ENCODE measurements at regions not wholly inside any gene's neighbourhood (a gene's known extent, or its start where the extent isn't known, plus 50 kb on each side); places are given as distances from the start of the nearest gene placed in this dataset.

DNA sequence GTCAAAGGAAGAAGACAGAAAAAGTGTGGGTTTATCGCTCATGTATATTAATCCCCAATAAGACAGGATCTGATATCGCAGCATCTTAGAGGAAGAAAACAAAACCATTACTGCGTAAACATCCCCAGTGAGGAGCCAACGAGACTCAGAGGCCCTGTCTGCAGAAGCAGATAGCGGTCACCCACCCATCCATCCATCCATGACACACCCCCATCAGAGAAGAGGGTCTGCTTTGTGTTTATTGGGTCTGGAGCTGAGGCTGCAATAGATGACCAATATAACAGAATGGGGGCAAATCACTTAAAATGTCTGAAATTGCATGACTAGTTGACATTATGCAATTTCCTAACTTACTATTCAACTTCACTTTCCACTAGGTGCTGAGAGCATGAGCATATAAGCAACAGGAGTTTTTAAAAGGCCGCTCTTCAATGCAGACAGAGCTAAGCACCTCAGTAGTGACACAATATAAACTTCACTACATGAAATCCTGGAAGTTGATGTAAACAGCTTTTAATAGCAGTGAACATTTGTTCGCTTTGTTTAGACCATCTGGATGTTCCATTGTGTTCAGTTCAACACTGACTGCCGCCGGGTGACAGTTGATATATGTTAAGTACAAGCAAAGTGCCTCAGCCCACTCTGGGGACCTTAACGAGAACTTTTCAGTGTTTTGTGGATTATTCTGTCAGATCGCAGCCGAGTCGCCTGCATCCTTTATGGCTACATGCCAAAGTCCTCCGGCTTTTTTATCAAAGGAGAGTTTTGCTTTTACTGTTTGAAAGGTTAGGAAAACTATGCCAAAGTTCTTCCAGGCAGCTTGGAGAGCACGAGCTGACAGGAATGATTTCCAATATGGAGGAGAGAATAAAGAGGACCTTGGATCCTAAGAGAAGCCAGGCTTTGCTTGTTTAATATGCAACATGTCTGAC lies 167.5 kb downstream of the ZNF281 start:
- peaks cover 4% of the 10 kb centered on the region for H3K4me1 ChIP-seq (ENCODE audit: control insufficient read depth, low read depth, low read length)
- H3K9ac ChIP-seq (ENCODE audit: low read length) = no peak overlapping the region
- H3K9me3 ChIP-seq (ENCODE audit: control insufficient read depth, low read depth, low read length) = no peaks in the 10 kb centered on the region
- H3K27ac ChIP-seq (ENCODE audit: low read length) = no peak overlapping the region
- H3K4me3 ChIP-seq (ENCODE audit: low read length) = no peak overlapping the region
- no peaks in the 10 kb centered on the region for H3K27me3 ChIP-seq (ENCODE audit: control insufficient read depth, insufficient read depth, low read length)
- no peaks in the 10 kb centered on the region for H3K36me3 ChIP-seq (ENCODE audit: control insufficient read depth, low read depth, low read length)

DNA sequence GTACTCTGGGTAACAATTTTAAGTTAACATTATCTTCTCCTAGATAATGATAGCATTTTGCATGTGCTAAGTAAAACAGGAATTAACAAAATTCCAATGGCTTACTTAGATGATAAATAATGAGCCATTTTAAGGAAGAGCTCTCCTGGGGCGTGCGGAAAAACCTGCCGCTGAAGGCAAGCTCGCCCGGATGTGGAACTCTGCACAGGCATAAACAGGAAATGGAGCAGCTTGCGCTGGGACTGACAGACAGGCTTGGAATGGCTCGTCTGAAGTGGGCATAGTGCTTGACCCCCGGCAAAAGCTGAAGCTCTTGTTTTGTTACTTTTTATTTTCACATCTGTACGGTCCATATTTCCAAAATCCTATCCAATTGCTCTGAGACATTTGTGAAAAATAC lies 169.2 kb downstream of the ZNF281 start:
- Histone ChIP-seq H3K9me3 (ENCODE audit: control insufficient read depth, low read depth, low read length) (no peaks in the 10 kb centered on the region), H3K9ac (ENCODE audit: low read length) (no peak overlapping the region), H3K4me3 (ENCODE audit: low read length) (no peak overlapping the region), H3K27me3 (ENCODE audit: control insufficient read depth, insufficient read depth, low read length) (no peaks in the 10 kb centered on the region), H3K27ac (ENCODE audit: low read length) (no peak overlapping the region), H3K4me1 (ENCODE audit: control insufficient read depth, low read depth, low read length) (peaks cover 4% of the 10 kb centered on the region), H3K36me3 (ENCODE audit: control insufficient read depth, low read depth, low read length) (no peaks in the 10 kb centered on the region)

DNA sequence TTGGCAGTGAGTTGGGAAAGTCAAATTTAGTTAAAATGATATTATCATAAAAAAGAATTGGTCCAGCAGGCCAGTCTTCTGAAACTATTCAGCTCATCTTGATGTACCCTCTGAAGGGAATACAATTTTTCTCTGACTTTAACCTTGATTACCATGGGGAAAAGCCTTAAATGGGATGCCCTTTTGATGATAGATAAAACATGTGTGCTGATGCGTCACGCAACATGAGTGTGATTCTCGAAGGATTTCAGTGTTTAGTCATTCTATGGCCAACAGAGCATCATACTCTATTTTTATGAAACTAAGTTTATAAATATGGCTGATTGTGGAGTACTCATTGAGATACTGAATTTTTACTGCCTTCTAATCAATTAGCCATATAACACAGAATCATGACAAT lies 171.5 kb downstream of the ZNF281 start:
- Histone ChIP-seq H3K9ac (ENCODE audit: low read length) (no peak overlapping the region), H3K4me3 (ENCODE audit: low read length) (no peak overlapping the region), H3K4me1 (ENCODE audit: control insufficient read depth, low read depth, low read length) (peaks cover 4% of the 10 kb centered on the region), H3K9me3 (ENCODE audit: control insufficient read depth, low read depth, low read length) (no peaks in the 10 kb centered on the region), H3K27me3 (ENCODE audit: control insufficient read depth, insufficient read depth, low read length) (no peaks in the 10 kb centered on the region), H3K36me3 (ENCODE audit: control insufficient read depth, low read depth, low read length) (no peaks in the 10 kb centered on the region), H3K27ac (ENCODE audit: low read length) (no peak overlapping the region)

DNA sequence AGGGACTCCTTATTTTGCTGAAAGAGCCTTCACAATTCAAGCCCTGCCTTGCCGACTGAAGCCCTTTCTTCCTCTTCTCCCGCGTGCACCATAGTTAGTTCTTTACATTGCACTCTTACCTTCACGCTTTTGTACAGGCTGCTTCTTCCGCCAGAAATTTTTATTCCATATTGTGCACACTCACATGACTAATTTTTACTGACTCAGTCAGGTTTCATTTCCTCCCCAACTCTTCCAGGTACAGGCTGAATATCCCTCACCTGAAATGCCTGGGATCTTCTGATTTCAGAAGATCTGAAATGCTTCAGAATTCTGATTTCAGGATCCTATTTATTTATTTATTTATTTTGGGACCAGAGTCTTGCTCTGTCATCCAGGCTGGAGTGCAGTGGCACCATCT lies 172.8 kb downstream of the ZNF281 start:
- no peaks in the 10 kb centered on the region for H3K9me3 ChIP-seq (ENCODE audit: control insufficient read depth, low read depth, low read length)
- H3K4me1 ChIP-seq (ENCODE audit: control insufficient read depth, low read depth, low read length) = no peaks in the 10 kb centered on the region
- H3K9ac ChIP-seq (ENCODE audit: low read length) = no peak overlapping the region
- H3K36me3 ChIP-seq (ENCODE audit: control insufficient read depth, low read depth, low read length) = no peaks in the 10 kb centered on the region
- no peak overlapping the region for H3K4me3 ChIP-seq (ENCODE audit: low read length)
- no peak overlapping the region for H3K27ac ChIP-seq (ENCODE audit: low read length)
- H3K27me3 ChIP-seq (ENCODE audit: control insufficient read depth, insufficient read depth, low read length) = no peaks in the 10 kb centered on the region

DNA sequence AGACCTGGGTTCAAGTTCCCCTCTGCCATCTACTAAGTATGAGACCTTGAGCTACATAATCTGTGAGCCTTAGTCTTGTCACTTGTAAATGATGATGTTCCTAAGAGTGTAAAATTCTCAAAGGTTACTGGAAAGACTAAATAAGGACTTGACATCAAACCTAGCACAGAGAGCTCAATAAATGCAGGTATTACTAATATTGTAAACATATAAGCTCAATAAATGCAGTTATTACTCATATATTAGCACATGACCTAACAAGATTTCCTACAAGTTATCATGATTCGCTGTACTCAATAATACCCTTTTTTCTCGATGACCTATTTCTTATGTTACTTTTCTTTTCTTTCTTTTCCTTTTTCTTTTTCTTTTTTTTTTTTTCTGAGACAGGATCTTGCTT lies 174.9 kb downstream of the ZNF281 start:
- H3K4me1 ChIP-seq (ENCODE audit: control insufficient read depth, low read depth, low read length) = no peaks in the 10 kb centered on the region
- H3K27ac ChIP-seq (ENCODE audit: low read length) = no peak overlapping the region
- no peak overlapping the region for H3K9ac ChIP-seq (ENCODE audit: low read length)
- H3K36me3 ChIP-seq (ENCODE audit: control insufficient read depth, low read depth, low read length) = no peaks in the 10 kb centered on the region
- H3K4me3 ChIP-seq (ENCODE audit: low read length) = no peak overlapping the region
- no peaks in the 10 kb centered on the region for H3K27me3 ChIP-seq (ENCODE audit: control insufficient read depth, insufficient read depth, low read length)
- no peaks in the 10 kb centered on the region for H3K9me3 ChIP-seq (ENCODE audit: control insufficient read depth, low read depth, low read length)

DNA sequence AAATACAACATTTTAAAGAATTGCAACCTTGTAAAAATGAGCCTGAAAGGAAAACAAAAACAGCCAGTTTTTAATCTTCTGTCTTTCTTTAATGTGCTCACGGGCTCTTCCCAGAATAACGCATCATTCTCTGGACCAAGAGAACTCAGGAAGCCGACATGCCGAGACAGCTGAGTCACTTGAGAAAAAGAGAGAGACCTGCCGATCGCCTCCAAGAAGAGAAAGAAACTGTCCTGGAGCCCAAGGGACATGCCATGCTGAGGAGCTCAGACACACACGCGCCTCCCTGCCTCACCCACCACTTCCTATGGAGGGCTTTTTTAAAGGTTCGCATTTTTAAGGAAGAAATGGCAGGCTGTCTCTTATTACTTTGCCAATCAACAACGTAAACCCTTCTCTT lies 176.4 kb downstream of the ZNF281 start:
- Histone ChIP-seq H3K27ac (ENCODE audit: low read length) (no peak overlapping the region), H3K36me3 (ENCODE audit: control insufficient read depth, low read depth, low read length) (no peaks in the 10 kb centered on the region), H3K9me3 (ENCODE audit: control insufficient read depth, low read depth, low read length) (no peaks in the 10 kb centered on the region), H3K27me3 (ENCODE audit: control insufficient read depth, insufficient read depth, low read length) (no peaks in the 10 kb centered on the region), H3K4me3 (ENCODE audit: low read length) (no peak overlapping the region), H3K9ac (ENCODE audit: low read length) (no peak overlapping the region), H3K4me1 (ENCODE audit: control insufficient read depth, low read depth, low read length) (no peaks in the 10 kb centered on the region)

DNA sequence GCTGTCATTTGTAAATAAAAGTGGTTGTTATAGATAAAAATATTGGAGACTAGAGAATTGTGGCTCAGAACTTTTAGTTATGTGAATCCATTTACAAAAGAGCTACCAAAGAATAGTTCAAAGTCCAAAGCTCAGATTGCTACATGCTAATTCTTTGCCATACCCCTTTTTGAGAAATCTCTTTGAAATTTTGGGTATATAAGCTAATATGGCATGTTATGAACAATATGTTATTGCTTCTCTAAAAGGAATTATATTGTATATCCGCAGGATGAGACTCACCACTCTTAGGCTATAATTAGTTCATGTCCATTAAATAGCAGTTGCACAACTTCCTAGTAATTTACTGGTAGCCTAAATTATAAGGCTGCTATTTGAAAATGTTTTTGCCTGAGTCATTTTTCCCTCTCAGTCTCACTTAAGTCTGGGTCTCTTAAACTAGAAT lies 178.0 kb downstream of the ZNF281 start:
- no peaks in the 10 kb centered on the region for H3K9me3 ChIP-seq (ENCODE audit: control insufficient read depth, low read depth, low read length)
- no peaks in the 10 kb centered on the region for H3K36me3 ChIP-seq (ENCODE audit: control insufficient read depth, low read depth, low read length)
- H3K27me3 ChIP-seq (ENCODE audit: control insufficient read depth, insufficient read depth, low read length) = no peaks in the 10 kb centered on the region
- H3K4me1 ChIP-seq (ENCODE audit: control insufficient read depth, low read depth, low read length) = peaks cover 14% of the 10 kb centered on the region
- no peak overlapping the region for H3K9ac ChIP-seq (ENCODE audit: low read length)
- H3K27ac ChIP-seq (ENCODE audit: low read length) = no peak overlapping the region
- H3K4me3 ChIP-seq (ENCODE audit: low read length) = no peak overlapping the region

DNA sequence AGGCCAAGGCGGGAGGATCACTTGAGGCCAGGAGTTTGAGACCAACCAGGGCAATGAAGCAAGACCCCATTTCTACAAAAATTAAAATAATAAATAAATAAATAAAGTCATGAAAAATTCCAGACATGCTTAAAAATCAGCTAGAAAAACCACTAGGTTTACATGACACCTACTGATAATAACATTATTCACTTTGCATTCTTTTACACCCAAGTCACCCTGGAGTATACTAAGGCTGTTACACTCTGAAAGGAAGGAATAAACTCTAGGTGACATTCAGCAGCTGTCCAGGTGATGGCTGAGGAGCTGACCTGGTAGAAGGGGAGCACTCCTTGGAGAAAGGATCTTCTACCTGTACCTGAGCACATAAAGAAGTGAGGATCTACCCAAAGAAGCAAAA lies 179.2 kb downstream of the ZNF281 start:
- no peaks in the 10 kb centered on the region for H3K9me3 ChIP-seq (ENCODE audit: control insufficient read depth, low read depth, low read length)
- H3K36me3 ChIP-seq (ENCODE audit: control insufficient read depth, low read depth, low read length) = no peaks in the 10 kb centered on the region
- no peak overlapping the region for H3K4me3 ChIP-seq (ENCODE audit: low read length)
- H3K27ac ChIP-seq (ENCODE audit: low read length) = no peak overlapping the region
- H3K9ac ChIP-seq (ENCODE audit: low read length) = no peak overlapping the region
- no peaks in the 10 kb centered on the region for H3K27me3 ChIP-seq (ENCODE audit: control insufficient read depth, insufficient read depth, low read length)
- H3K4me1 ChIP-seq (ENCODE audit: control insufficient read depth, low read depth, low read length) = peaks cover 23% of the 10 kb centered on the region

DNA sequence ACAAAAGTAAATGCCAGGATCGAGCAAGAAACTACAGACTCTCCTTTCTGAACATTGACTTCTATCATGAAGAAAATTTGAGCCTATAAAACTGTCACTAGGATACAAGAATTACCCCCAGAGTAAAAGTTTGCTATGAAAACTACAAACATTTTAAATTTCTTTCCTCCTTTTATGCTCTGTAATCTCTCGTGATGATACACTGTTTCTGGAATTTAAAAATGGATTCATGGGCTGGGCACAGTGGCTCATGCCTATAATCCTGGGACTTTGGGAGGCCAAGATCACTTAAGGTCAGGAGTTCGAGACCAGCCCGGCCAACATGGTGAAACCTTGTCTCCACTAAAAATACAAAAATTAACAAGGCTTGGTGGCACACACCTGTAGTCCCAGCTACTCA lies 181.3 kb downstream of the ZNF281 start:
- H3K27ac ChIP-seq (ENCODE audit: low read length) = no peak overlapping the region
- no peak overlapping the region for H3K4me3 ChIP-seq (ENCODE audit: low read length)
- peaks cover 30% of the 10 kb centered on the region for H3K4me1 ChIP-seq (ENCODE audit: control insufficient read depth, low read depth, low read length)
- H3K36me3 ChIP-seq (ENCODE audit: control insufficient read depth, low read depth, low read length) = no peaks in the 10 kb centered on the region
- H3K27me3 ChIP-seq (ENCODE audit: control insufficient read depth, insufficient read depth, low read length) = no peaks in the 10 kb centered on the region
- no peaks in the 10 kb centered on the region for H3K9me3 ChIP-seq (ENCODE audit: control insufficient read depth, low read depth, low read length)
- no peak overlapping the region for H3K9ac ChIP-seq (ENCODE audit: low read length)

DNA sequence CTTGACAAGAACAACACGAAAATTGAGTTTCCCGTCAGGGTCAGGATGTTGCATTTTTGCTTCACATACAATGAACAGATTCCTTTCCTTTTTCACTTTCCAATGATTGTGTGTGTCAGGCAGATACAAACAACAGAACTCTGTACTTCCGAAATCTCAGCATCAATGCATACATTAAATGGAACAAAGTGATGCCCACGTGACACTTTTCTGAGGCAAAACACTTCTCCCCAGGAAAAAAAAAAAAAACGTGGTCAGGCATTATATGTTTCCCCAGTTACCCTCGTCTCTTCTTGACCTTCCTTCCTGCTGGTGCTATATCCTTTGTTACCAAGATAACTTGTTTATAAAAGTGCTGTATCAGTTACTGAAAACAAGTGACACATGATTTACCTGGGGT lies 181.8 kb downstream of the ZNF281 start:
- Histone ChIP-seq H3K4me1 (ENCODE audit: control insufficient read depth, low read depth, low read length) (peaks cover 30% of the 10 kb centered on the region), H3K27ac (ENCODE audit: low read length) (no peak overlapping the region), H3K27me3 (ENCODE audit: control insufficient read depth, insufficient read depth, low read length) (no peaks in the 10 kb centered on the region), H3K36me3 (ENCODE audit: control insufficient read depth, low read depth, low read length) (no peaks in the 10 kb centered on the region), H3K9me3 (ENCODE audit: control insufficient read depth, low read depth, low read length) (no peaks in the 10 kb centered on the region), H3K4me3 (ENCODE audit: low read length) (no peak overlapping the region), H3K9ac (ENCODE audit: low read length) (no peak overlapping the region)
